ENCODE measurements at regions not wholly inside any gene's neighbourhood (a gene's known extent, or its start where the extent isn't known, plus 50 kb on each side); places are given as distances from the start of the nearest gene placed in this dataset.

- no peak overlapping the region for H3K9ac ChIP-seq (replicated peaks; ENCODE audit: extremely low read depth, insufficient read depth, low read length)
- no peak for DNase-seq (ENCODE audit: low read depth, low spot score)
- POLR2A ChIA-PET: no interaction called here
- no peaks in the 10 kb centered on the region for H3K36me3 ChIP-seq (ENCODE audit: control insufficient read depth in 2 of 2, extremely low read depth in 1 of 2, insufficient read depth in 2 of 2, low read length in 2 of 2)
- TF ChIP-seq FOS (IDR thresholded peaks at IDR 0.05; ENCODE audit: borderline replicate concordance, insufficient read depth, low read length) (no peak), EZH2 (IDR thresholded peaks at IDR 0.05; ENCODE audit: borderline replicate concordance, low read depth, low read length, severe bottlenecking) (no peak), CTCF (IDR thresholded peaks at IDR 0.05; ENCODE audit: extremely low read depth in 1 of 2, insufficient read depth in 1 of 2, low read depth in 1 of 2, low read length in 2 of 2) (no peak), MYC (IDR thresholded peaks at IDR 0.05; ENCODE audit: low read depth, low read length) (no peak), JUN (IDR thresholded peaks at IDR 0.05; ENCODE audit: borderline replicate concordance, insufficient read depth, insufficient read length, low read depth) (no peak), POLR2A (IDR thresholded peaks at IDR 0.05; ENCODE audit: low read depth, low read length) (no peak), POLR2AphosphoS5 (IDR thresholded peaks at IDR 0.05; ENCODE audit: insufficient read depth, low read depth, low read length) (no peak), GATA2 (IDR thresholded peaks at IDR 0.05; ENCODE audit: insufficient read depth, insufficient read length, low read depth, low read length) (no peak)
- TF ChIP-seq, protein P1, sequence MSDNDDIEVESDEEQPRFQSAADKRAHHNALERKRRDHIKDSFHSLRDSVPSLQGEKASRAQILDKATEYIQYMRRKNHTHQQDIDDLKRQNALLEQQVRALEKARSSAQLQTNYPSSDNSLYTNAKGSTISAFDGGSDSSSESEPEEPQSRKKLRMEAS (IDR thresholded peaks at IDR 0.05; ENCODE audit: insufficient read depth, insufficient read length): no peak
- BruUV-seq (replicated peaks): no TSS peak
- no peak overlapping the region for H3K4me3 ChIP-seq (replicated peaks in 1 of 3; ENCODE audit: insufficient read depth in 1 of 3, low read depth in 1 of 3, low read length in 3 of 3)
- no peak overlapping the region for H3K27ac ChIP-seq (ENCODE audit: insufficient read depth, low read depth, low read length)
- H3K4me1 ChIP-seq (ENCODE audit: control insufficient read depth, extremely low read depth, insufficient read depth, low read length): no peaks in the 10 kb centered on the region
- intact Hi-C loops (cut with micrococcal nuclease) (no loop called here), dilution Hi-C loops (cut with MboI; ENCODE audit: extremely low pct_ligation_motif_present, low sequenced_read_pairs) (no loop called here)
- no peaks in the 10 kb centered on the region for H3K27me3 ChIP-seq (ENCODE audit: control insufficient read depth in 2 of 2, insufficient read depth in 2 of 2, low read length in 2 of 2)
- no peaks in the 10 kb centered on the region for H3K9me3 ChIP-seq (replicated peaks; ENCODE audit: control insufficient read depth, insufficient read depth, low read length)
- no peaks in the 10 kb centered on the region for H4K20me1 ChIP-seq (replicated peaks; ENCODE audit: control insufficient read depth, extremely low read depth, insufficient read depth, low read length)
- no peak overlapping the region for H3K4me2 ChIP-seq (ENCODE audit: insufficient read depth, low read length)
- no peaks in the 10 kb centered on the region for H3K9me1 ChIP-seq (replicated peaks; ENCODE audit: control insufficient read depth, extremely low read depth, insufficient read depth, low read length)
- no peak overlapping the region for H2AFZ ChIP-seq (ENCODE audit: low read depth, low read length)
- H3K79me2 ChIP-seq (ENCODE audit: control insufficient read depth, insufficient read depth, low read length): no peaks in the 10 kb centered on the region
- CTCF ChIA-PET: no interaction called here
- FAIRE-seq: no peak
These were observed 111.6 kb downstream of the ERMARD start for GRCh38 chr6:169862892-169863525.
